Pancreas (tissue), 10 donors: ENCODE measurements at regions not wholly inside any gene's neighbourhood (a gene's known extent, or its start where the extent isn't known, plus 50 kb on each side); places are given as distances from the start of the nearest gene placed in this dataset.

Source experiments
- ATAC-seq, 4 donors: fragments of 200-7000 bp; cut with Tn5 transposase; one replicate each; pipeline versions ENCODE4 v1.8.0 to v1.9.1; 2020; ENCODE audit warnings: mild to moderate bottlenecking in 4 of 4, moderate library complexity in 4 of 4
- DNase-seq, 6 donors: peaks; one replicate each; pipeline ENCODE4 v3.0.0-alpha.2; 2020
- FAIRE-seq: peaks from 2 replicates; lab custom pipeline; 2012; peaks lifted over from hg19 to GRCh38; lab: Jason Lieb, UNC
- H3K27ac ChIP-seq, 4 donors: fragments of 200-600 bp; sonication (generic); 1 replicate in 3 of 4; 2 replicates in 1 of 4; pipeline versions ENCODE4 v1.5.0 to v1.8.0; 2020
- H3K27me3 ChIP-seq, 4 donors: fragments of 200-600 bp; one replicate each; pipeline ENCODE4 v1.8.0; 2021
- H3K36me3 ChIP-seq, 3 donors: fragments of 200-600 bp; sonication (generic) in 1 of 3; one replicate each; pipeline versions ENCODE4 v1.5.0 to v1.8.0; 2020 to 2021
- H3K4me1 ChIP-seq, 3 donors: fragments of 200-600 bp; one replicate each; pipeline ENCODE4 v1.8.0; 2021
- H3K4me3 ChIP-seq, 4 donors: fragments of 200-600 bp; sonication (generic) in 2 of 4; one replicate each; pipeline versions ENCODE4 v1.5.0 to v1.8.0; 2020 to 2021
- H3K9me3 ChIP-seq, 4 donors: fragments of 200-600 bp; one replicate each; pipeline ENCODE4 v1.8.0; 2021
- WGBS, 2 donors: extraction: QIAGEN DNeasy Blood & Tissue Kit; methylation state at CpG; one replicate each; pipeline ENCODE4 v1.1.7; 2013; 5-methylcytosine and 5-hydroxymethylcytosine counted together
- intact Hi-C, 3 donors: fragments of 100-400 bp; cut with DNase I; formaldehyde crosslinking; loops; one replicate each; pipeline versions ENCODE4 v1.11.1 to v1.14.2; 2022
- TF ChIP-seq, protein P1 (sequence below), 4 donors: fragments of 200-600 bp; sonication (generic) in 3 of 4; IDR thresholded peaks; one replicate each; pipeline versions ENCODE4 v1.5.0 to v1.8.0; 2021; ENCODE audit warnings: antibody characterized with exemption in 4 of 4
- donor health status: healthy with polysubstance abuse.
- donor health status: DM: no; HTN: no; CAD: no; lungs with moderate emphysema.
- donor health status: DM: no; HTN: no; CAD: no.
- donor health status: control.
- donor health status: control.
- donor health status: Bipolar disorder and iron deficiency.
- donor health status: DM: yes; HTN: yes; CAD: no.
- donor health status: DM: no; HTN: no; CAD: no.
- donor health status: DM: no; HTN: no; CAD: no.
- donor health status: DM: yes; HTN: yes; CAD: no.

DNA sequence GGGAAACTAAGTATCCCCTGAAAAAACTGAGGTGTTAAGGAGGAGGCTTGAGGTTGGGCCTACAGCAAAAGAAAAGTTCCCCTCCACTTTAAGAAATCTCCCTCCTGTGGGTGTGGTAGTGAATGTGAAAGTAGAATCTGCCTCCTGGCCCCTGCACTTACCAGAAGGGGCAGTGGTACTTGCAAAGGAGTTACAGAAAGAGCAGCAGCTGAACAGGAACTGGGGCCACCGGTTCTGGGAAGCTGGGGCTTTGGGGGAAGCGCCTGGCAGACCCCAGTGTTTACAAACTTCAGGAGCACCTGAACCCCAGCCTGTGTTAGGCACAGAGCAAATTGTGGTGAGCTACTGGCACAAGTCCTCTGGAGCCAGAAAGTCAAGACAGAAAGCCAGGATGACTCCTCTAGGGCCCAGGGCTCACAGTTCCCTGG lies 250.2 kb upstream of the FGGY start:
- no peaks in the 10 kb centered on the region for H3K36me3 ChIP-seq
- FAIRE-seq = no peak
- peaks cover 0 to 8% (median 0%) of the 10 kb centered on the region in 3 donors for H3K4me1 ChIP-seq
- H3K9me3 ChIP-seq = no peaks in the 10 kb centered on the region
- WGBS, 2 donors = 66 to 73% methylated on average over 2 of the region's 2 CpGs
- H3K27ac ChIP-seq = no peak overlapping the region
- H3K4me3 ChIP-seq = no peak overlapping the region
- peak in 2 of 4 donors; percentile 21 to 50 for ATAC-seq
- no peaks in the 10 kb centered on the region for H3K27me3 ChIP-seq
- no peak for DNase-seq
- TF ChIP-seq, protein P1, sequence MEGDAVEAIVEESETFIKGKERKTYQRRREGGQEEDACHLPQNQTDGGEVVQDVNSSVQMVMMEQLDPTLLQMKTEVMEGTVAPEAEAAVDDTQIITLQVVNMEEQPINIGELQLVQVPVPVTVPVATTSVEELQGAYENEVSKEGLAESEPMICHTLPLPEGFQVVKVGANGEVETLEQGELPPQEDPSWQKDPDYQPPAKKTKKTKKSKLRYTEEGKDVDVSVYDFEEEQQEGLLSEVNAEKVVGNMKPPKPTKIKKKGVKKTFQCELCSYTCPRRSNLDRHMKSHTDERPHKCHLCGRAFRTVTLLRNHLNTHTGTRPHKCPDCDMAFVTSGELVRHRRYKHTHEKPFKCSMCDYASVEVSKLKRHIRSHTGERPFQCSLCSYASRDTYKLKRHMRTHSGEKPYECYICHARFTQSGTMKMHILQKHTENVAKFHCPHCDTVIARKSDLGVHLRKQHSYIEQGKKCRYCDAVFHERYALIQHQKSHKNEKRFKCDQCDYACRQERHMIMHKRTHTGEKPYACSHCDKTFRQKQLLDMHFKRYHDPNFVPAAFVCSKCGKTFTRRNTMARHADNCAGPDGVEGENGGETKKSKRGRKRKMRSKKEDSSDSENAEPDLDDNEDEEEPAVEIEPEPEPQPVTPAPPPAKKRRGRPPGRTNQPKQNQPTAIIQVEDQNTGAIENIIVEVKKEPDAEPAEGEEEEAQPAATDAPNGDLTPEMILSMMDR (IDR thresholded peaks at IDR 0.05) = no peak
- intact Hi-C loops = loop anchor here in 1 of 3 donors (10.0 kb wide), 1 partner anchor 62 kb away; no protein-coding TSS in a partner anchor

- H3K27me3 ChIP-seq = no peaks in the 10 kb centered on the region
- DNase-seq = no peak
- no peaks in the 10 kb centered on the region for H3K36me3 ChIP-seq
- H3K27ac ChIP-seq = no peak overlapping the region
- TF ChIP-seq, protein P1 (IDR thresholded peaks at IDR 0.05) = no peak
- WGBS, 2 donors = 73 to 74% methylated on average over 4 of the region's 4 CpGs
- no peak overlapping the region for H3K4me3 ChIP-seq
- H3K4me1 ChIP-seq = peaks cover 13 to 35% (median 34%) of the 10 kb centered on the region in 3 donors
- intact Hi-C loops = loop anchor here in 1 of 3 donors (10.0 kb wide), 1 partner anchor 266 kb away; the partner anchor contains the start of gene JUN
- ATAC-seq = no peak
- no peaks in the 10 kb centered on the region for H3K9me3 ChIP-seq
- no peak for FAIRE-seq
Observed at GRCh38 chr1:59051007-59051406, 245.9 kb upstream of the FGGY start.

GRCh38 chr1:59052166-59052590 lies 244.7 kb upstream of the FGGY start:
- 18 to 21% methylated on average over 5 of the region's 5 CpGs for WGBS, 2 donors
- intact Hi-C loops = loop anchor here in 1 of 3 donors (10.0 kb wide), 1 partner anchor 267 kb away; the partner anchor contains the start of gene JUN
- Histone ChIP-seq H3K9me3 (no peaks in the 10 kb centered on the region), H3K4me3 (no peak overlapping the region), H3K36me3 (no peaks in the 10 kb centered on the region), H3K27ac (peak overlapping the region in 1 of 4 donors; percentile 36), H3K27me3 (no peaks in the 10 kb centered on the region), H3K4me1 (peaks cover 25 to 43% (median 37%) of the 10 kb centered on the region in 3 donors)
- FAIRE-seq (no peak), ATAC-seq (peak; percentile 30 to 84 (median 75)), DNase-seq (peak in 5 of 6 donors; percentile 46 to 86 (median 71))
- TF ChIP-seq, protein P1 (IDR thresholded peaks at IDR 0.05) = no peak

- Histone ChIP-seq H3K9me3 (no peaks in the 10 kb centered on the region), H3K27ac (no peak overlapping the region), H3K4me1 (peaks cover 29 to 57% (median 49%) of the 10 kb centered on the region in 3 donors), H3K27me3 (no peaks in the 10 kb centered on the region), H3K36me3 (no peaks in the 10 kb centered on the region), H3K4me3 (no peak overlapping the region)
- 80 to 96% methylated on average over 1 of the region's 1 CpG for WGBS, 2 donors
- FAIRE-seq = no peak
- TF ChIP-seq, protein P1 (IDR thresholded peaks at IDR 0.05) = no peak
- intact Hi-C loops = loop anchor here in 1 of 3 donors (10.0 kb wide), 1 partner anchor 269 kb away; the partner anchor contains the start of gene JUN
- ATAC-seq = no peak
- no peak for DNase-seq
Observed at GRCh38 chr1:59054172-59054571, 242.7 kb upstream of the FGGY start.
